ENCODE measurements at regions not wholly inside any gene's neighbourhood (a gene's known extent, or its start where the extent isn't known, plus 50 kb on each side); places are given as distances from the start of the nearest gene placed in this dataset.
A peak's percentile ranks its signal among the peaks of the same experiment; 100 is the strongest.
"Not testable (repeated sequence)": the region's sequence is repeated elsewhere in the genome, so short reads cannot be mapped to it uniquely, and the experiment has no call there.

GRCh38 chr14:106372870-106373652 lies 846.7 kb downstream of the TMEM121 start:
- Mint-ChIP-seq H3K4me1 (ENCODE audit: low read depth) (peaks cover 28% of the 10 kb centered on the region), H3K9me3 (no peaks in the 10 kb centered on the region), H3K27ac (peak overlapping the region; percentile 57), H3K4me3 (peak overlapping the region; percentile 28), H3K27me3 (ENCODE audit: low read depth) (no peaks in the 10 kb centered on the region), H3K36me3 (ENCODE audit: low read depth) (no peaks in the 10 kb centered on the region)

GRCh38 chr14:106373653-106374110 lies 847.3 kb downstream of the TMEM121 start:
- H3K27ac Mint-ChIP-seq: peak overlapping the region; percentile 57
- H3K4me1 Mint-ChIP-seq (ENCODE audit: low read depth): peaks cover 30% of the 10 kb centered on the region
- not testable (repeated sequence) for H3K9me3 Mint-ChIP-seq; H3K36me3 Mint-ChIP-seq (ENCODE audit: low read depth); H3K27me3 Mint-ChIP-seq (ENCODE audit: low read depth)
- peak overlapping the region; percentile 28 for H3K4me3 Mint-ChIP-seq

GRCh38 chr14:106377432-106377831 lies 851.0 kb downstream of the TMEM121 start:
- Mint-ChIP-seq H3K36me3 (ENCODE audit: low read depth) (no peaks in the 10 kb centered on the region), H3K27me3 (ENCODE audit: low read depth) (no peaks in the 10 kb centered on the region), H3K4me3 (no peak overlapping the region), H3K4me1 (ENCODE audit: low read depth) (peaks cover 31% of the 10 kb centered on the region), H3K9me3 (no peaks in the 10 kb centered on the region), H3K27ac (no peak overlapping the region)

GRCh38 chr14:106378191-106378590 lies 851.8 kb downstream of the TMEM121 start:
- peaks cover 24% of the 10 kb centered on the region for H3K4me1 Mint-ChIP-seq (ENCODE audit: low read depth)
- no peaks in the 10 kb centered on the region for H3K36me3 Mint-ChIP-seq (ENCODE audit: low read depth)
- H3K4me3 Mint-ChIP-seq: no peak overlapping the region
- no peaks in the 10 kb centered on the region for H3K9me3 Mint-ChIP-seq
- no peaks in the 10 kb centered on the region for H3K27me3 Mint-ChIP-seq (ENCODE audit: low read depth)
- no peak overlapping the region for H3K27ac Mint-ChIP-seq

GRCh38 chr14:106380740-106381139 lies 854.4 kb downstream of the TMEM121 start:
- Mint-ChIP-seq H3K36me3 (ENCODE audit: low read depth) (peaks cover 2% of the 10 kb centered on the region), H3K4me3 (no peak overlapping the region), H3K27me3 (ENCODE audit: low read depth) (no peaks in the 10 kb centered on the region), H3K4me1 (ENCODE audit: low read depth) (peaks cover 6% of the 10 kb centered on the region), H3K9me3 (no peaks in the 10 kb centered on the region), H3K27ac (no peak overlapping the region)

- not testable (repeated sequence) for H3K36me3 Mint-ChIP-seq (ENCODE audit: low read depth); H3K9me3 Mint-ChIP-seq; H3K27ac Mint-ChIP-seq; H3K4me3 Mint-ChIP-seq; H3K27me3 Mint-ChIP-seq (ENCODE audit: low read depth)
- H3K4me1 Mint-ChIP-seq (ENCODE audit: low read depth): peaks cover 19% of the 10 kb centered on the region
Measured at GRCh38 chr14:106389186-106389585, 862.8 kb downstream of the TMEM121 start.

GRCh38 chr14:106390401-106390800 lies 864.0 kb downstream of the TMEM121 start:
- H3K4me3 Mint-ChIP-seq: no peak overlapping the region
- H3K9me3 Mint-ChIP-seq: no peaks in the 10 kb centered on the region
- peaks cover 26% of the 10 kb centered on the region for H3K4me1 Mint-ChIP-seq (ENCODE audit: low read depth)
- H3K36me3 Mint-ChIP-seq (ENCODE audit: low read depth): no peaks in the 10 kb centered on the region
- H3K27me3 Mint-ChIP-seq (ENCODE audit: low read depth): no peaks in the 10 kb centered on the region
- no peak overlapping the region for H3K27ac Mint-ChIP-seq

- Mint-ChIP-seq H3K27me3 (ENCODE audit: low read depth) (no peaks in the 10 kb centered on the region), H3K4me3 (no peak overlapping the region), H3K36me3 (ENCODE audit: low read depth) (no peaks in the 10 kb centered on the region), H3K4me1 (ENCODE audit: low read depth) (peaks cover 31% of the 10 kb centered on the region), H3K27ac (peak overlapping the region; percentile 42), H3K9me3 (no peaks in the 10 kb centered on the region)
Measured at GRCh38 chr14:106390947-106391346, 864.6 kb downstream of the TMEM121 start.

- H3K9me3 Mint-ChIP-seq: no peaks in the 10 kb centered on the region
- no peak overlapping the region for H3K4me3 Mint-ChIP-seq
- no peak overlapping the region for H3K27ac Mint-ChIP-seq
- no peaks in the 10 kb centered on the region for H3K27me3 Mint-ChIP-seq (ENCODE audit: low read depth)
- H3K36me3 Mint-ChIP-seq (ENCODE audit: low read depth): no peaks in the 10 kb centered on the region
- H3K4me1 Mint-ChIP-seq (ENCODE audit: low read depth): peaks cover 44% of the 10 kb centered on the region
Measured at GRCh38 chr14:106393742-106394141, 867.4 kb downstream of the TMEM121 start.

- Mint-ChIP-seq H3K4me3 (peak overlapping the region; percentile 75), H3K36me3 (ENCODE audit: low read depth) (no peaks in the 10 kb centered on the region), H3K27ac (peak overlapping the region; percentile 82), H3K27me3 (ENCODE audit: low read depth) (no peaks in the 10 kb centered on the region), H3K4me1 (ENCODE audit: low read depth) (peaks cover 37% of the 10 kb centered on the region), H3K9me3 (no peaks in the 10 kb centered on the region)
Measured at GRCh38 chr14:106395456-106396050, 869.2 kb downstream of the TMEM121 start.

GRCh38 chr14:106396999-106397398 lies 870.6 kb downstream of the TMEM121 start:
- Mint-ChIP-seq H3K4me3 (peak overlapping the region; percentile 49), H3K9me3 (no peaks in the 10 kb centered on the region), H3K27ac (peak overlapping the region; percentile 54), H3K27me3 (ENCODE audit: low read depth) (no peaks in the 10 kb centered on the region), H3K36me3 (ENCODE audit: low read depth) (no peaks in the 10 kb centered on the region), H3K4me1 (ENCODE audit: low read depth) (peaks cover 32% of the 10 kb centered on the region)

GRCh38 chr14:106398931-106399331 lies 872.5 kb downstream of the TMEM121 start:
- not testable (repeated sequence) for H3K27ac Mint-ChIP-seq; H3K27me3 Mint-ChIP-seq (ENCODE audit: low read depth); H3K9me3 Mint-ChIP-seq; H3K36me3 Mint-ChIP-seq (ENCODE audit: low read depth)
- peaks cover 28% of the 10 kb centered on the region for H3K4me1 Mint-ChIP-seq (ENCODE audit: low read depth)
- H3K4me3 Mint-ChIP-seq: peak overlapping the region; percentile 77

- H3K4me1 Mint-ChIP-seq (ENCODE audit: low read depth): peaks cover 14% of the 10 kb centered on the region
- not testable (repeated sequence) for H3K27me3 Mint-ChIP-seq (ENCODE audit: low read depth); H3K4me3 Mint-ChIP-seq; H3K9me3 Mint-ChIP-seq; H3K36me3 Mint-ChIP-seq (ENCODE audit: low read depth); H3K27ac Mint-ChIP-seq
Measured at GRCh38 chr14:106401316-106401715, 874.9 kb downstream of the TMEM121 start.

- H3K27me3 Mint-ChIP-seq (ENCODE audit: low read depth); H3K27ac Mint-ChIP-seq; H3K9me3 Mint-ChIP-seq; H3K36me3 Mint-ChIP-seq (ENCODE audit: low read depth); H3K4me3 Mint-ChIP-seq; H3K4me1 Mint-ChIP-seq (ENCODE audit: low read depth): not testable (repeated sequence)
Measured at GRCh38 chr14:106410229-106410628, 883.8 kb downstream of the TMEM121 start.

GRCh38 chr14:106414464-106414863 lies 888.1 kb downstream of the TMEM121 start:
- Mint-ChIP-seq H3K9me3 (no peaks in the 10 kb centered on the region), H3K36me3 (ENCODE audit: low read depth) (no peaks in the 10 kb centered on the region), H3K4me3 (no peak overlapping the region), H3K4me1 (ENCODE audit: low read depth) (peaks cover 14% of the 10 kb centered on the region), H3K27me3 (ENCODE audit: low read depth) (peaks cover 5% of the 10 kb centered on the region), H3K27ac (no peak overlapping the region)
